OCI-M2 (cell line): ENCODE measurements at regions not wholly inside any gene's neighbourhood (a gene's known extent, or its start where the extent isn't known, plus 50 kb on each side); places are given as distances from the start of the nearest gene placed in this dataset.

Source experiments
- DNase-seq: peaks from one replicate; lab custom pipeline; 2025; ENCODE audit not compliant: unreplicated experiment; lab: John Stamatoyannopoulos, UW

- no peak for DNase-seq
These were observed 83.3 kb upstream of the DUSP22 start for GRCh38 chr6:208938-209337.

GRCh38 chr6:209432-210103, 82.7 kb upstream of the DUSP22 start:
- DNase-seq: no peak

GRCh38 chr6:210104-210456, 82.2 kb upstream of the DUSP22 start:
- no peak for DNase-seq

- DNase-seq: no peak
These were observed 81.4 kb upstream of the DUSP22 start for GRCh38 chr6:210778-211374.

GRCh38 chr6:211871-212497, 80.3 kb upstream of the DUSP22 start:
- no peak for DNase-seq

- DNase-seq: no peak
These were observed 79.0 kb upstream of the DUSP22 start for GRCh38 chr6:213284-213683.

- DNase-seq: no peak
These were observed 77.9 kb upstream of the DUSP22 start for GRCh38 chr6:214428-214827.

GRCh38 chr6:215335-216034, 76.8 kb upstream of the DUSP22 start:
- DNase-seq: no peak

GRCh38 chr6:217048-217659, 75.1 kb upstream of the DUSP22 start:
- DNase-seq: no peak

- DNase-seq: no peak
These were observed 73.9 kb upstream of the DUSP22 start for GRCh38 chr6:218153-219018.

- no peak for DNase-seq
These were observed 73.2 kb upstream of the DUSP22 start for GRCh38 chr6:219019-219570.

GRCh38 chr6:219641-220198, 72.6 kb upstream of the DUSP22 start:
- peak; percentile 33 for DNase-seq

GRCh38 chr6:220312-220711, 72.0 kb upstream of the DUSP22 start:
- no peak for DNase-seq

GRCh38 chr6:220721-221475, 71.4 kb upstream of the DUSP22 start:
- no peak for DNase-seq

- no peak for DNase-seq
These were observed 70.5 kb upstream of the DUSP22 start for GRCh38 chr6:221531-222349.

GRCh38 chr6:222468-222867, 69.8 kb upstream of the DUSP22 start:
- no peak for DNase-seq

GRCh38 chr6:223136-223535, 69.2 kb upstream of the DUSP22 start:
- DNase-seq: no peak

GRCh38 chr6:223763-224162, 68.5 kb upstream of the DUSP22 start:
- no peak for DNase-seq

- no peak for DNase-seq
These were observed 67.9 kb upstream of the DUSP22 start for GRCh38 chr6:224350-224749.
